ENCODE measurements at regions not wholly inside any gene's neighbourhood (a gene's known extent, or its start where the extent isn't known, plus 50 kb on each side); places are given as distances from the start of the nearest gene placed in this dataset.

- TF ChIP-seq CTCF (conservative IDR thresholded peaks at IDR 0.05): no peak
- TF ChIP-seq ZFX (IDR thresholded peaks at IDR 0.05): no peak
Measured at GRCh38 chr12:125341422-125341821, 276.2 kb downstream of the AACS start.
